MM.1S (cell line): ENCODE measurements at regions not wholly inside any gene's neighbourhood (a gene's known extent, or its start where the extent isn't known, plus 50 kb on each side); places are given as distances from the start of the nearest gene placed in this dataset.

Source experiments
- DNase-seq: peaks from one replicate; pipeline ENCODE4 v3.0.0-alpha.2; 2015
- H2AFZ ChIP-seq: fragments of 300-600 bp; sonication (generic); 2 replicates; pipeline ENCODE4 v1.6.0; 2016; ENCODE audit warnings: antibody characterized with exemption, low read length
- H3F3A ChIP-seq: fragments of 300-600 bp; sonication (generic); 2 replicates; pipeline ENCODE4 v1.6.1; 2016; ENCODE audit warnings: mild to moderate bottlenecking, antibody characterized with exemption, low read length, moderate library complexity, mixed read lengths; ENCODE audit not compliant: insufficient read depth
- H3K27ac ChIP-seq: fragments of 300-600 bp; sonication (generic); 2 replicates; pipeline ENCODE4 v1.5.1; 2016; ENCODE audit warnings: mild to moderate bottlenecking, low read length
- H3K27me3 ChIP-seq: fragments of 300-600 bp; sonication (generic); replicated peaks from 2 replicates; pipeline ENCODE4 v1.6.0; 2016; ENCODE audit warnings: low read length; ENCODE audit not compliant: insufficient read depth
- H3K36me3 ChIP-seq: fragments of 300-600 bp; sonication (generic); replicated peaks from 2 replicates; pipeline ENCODE4 v1.6.1; 2016; ENCODE audit warnings: mild to moderate bottlenecking, low read length, mixed read lengths; ENCODE audit not compliant: insufficient read depth
- H3K4me1 ChIP-seq: fragments of 300-600 bp; sonication (generic); 2 replicates; pipeline ENCODE4 v1.6.1; 2016; ENCODE audit warnings: low read length, mixed read lengths
- H3K4me2 ChIP-seq: fragments of 300-600 bp; sonication (generic); 2 replicates; pipeline ENCODE4 v1.6.0; 2016; ENCODE audit warnings: low read depth, low read length
- H3K4me3 ChIP-seq: fragments of 300-600 bp; sonication (generic); 2 replicates; pipeline ENCODE4 v1.5.1; 2016; ENCODE audit warnings: low read length, mixed read lengths
- H3K79me2 ChIP-seq: fragments of 300-600 bp; sonication (generic); 2 replicates; pipeline ENCODE4 v1.6.1; 2016; ENCODE audit warnings: mixed run types, low read length, mixed read lengths
- H3K9ac ChIP-seq: fragments of 300-600 bp; sonication (generic); 2 replicates; pipeline ENCODE4 v1.6.1; 2016; ENCODE audit warnings: low read length, mixed read lengths
- H3K9me2 ChIP-seq: fragments of 300-600 bp; sonication (generic); replicated peaks from 2 replicates; pipeline ENCODE4 v1.6.1; 2016; ENCODE audit warnings: mild to moderate bottlenecking, low read length, mixed read lengths; ENCODE audit not compliant: insufficient read depth
- H3K9me3 ChIP-seq: fragments of 300-600 bp; sonication (generic); replicated peaks from 2 replicates; pipeline ENCODE4 v1.6.1; 2016; ENCODE audit warnings: mild to moderate bottlenecking, low read length, mixed read lengths; ENCODE audit not compliant: insufficient read depth
- H4K20me1 ChIP-seq: fragments of 300-600 bp; sonication (generic); 2 replicates; pipeline ENCODE4 v1.6.1; 2016; ENCODE audit warnings: mild to moderate bottlenecking, low read length, moderate library complexity, mixed read lengths; ENCODE audit not compliant: insufficient read depth
- CTCF ChIP-seq: fragments of 300-600 bp; sonication (generic); IDR thresholded peaks from 2 replicates; pipeline ENCODE4 v1.5.1; 2016; ENCODE audit warnings: antibody characterized with exemption, low read length, mixed read lengths
- EZH2 ChIP-seq: fragments of 300-600 bp; sonication (generic); optimal IDR thresholded peaks from 2 replicates; pipeline ENCODE3; 2017; ENCODE audit warnings: low read depth, mild to moderate bottlenecking, antibody characterized with exemption, low read length, mixed read lengths
- EZH2phosphoT487 ChIP-seq: fragments of 300-600 bp; sonication (generic); IDR thresholded peaks from 2 replicates; pipeline ENCODE4 v1.6.1; 2018; ENCODE audit warnings: antibody characterized with exemption, low read length

GRCh38 chr3:110542552-110543150 is 529.0 kb upstream of the NECTIN3 start:
- Histone ChIP-seq H3K4me2 (no peak overlapping the region), H3F3A (no peaks in the 10 kb centered on the region), H4K20me1 (no peaks in the 10 kb centered on the region), H3K9me3 (no peaks in the 10 kb centered on the region), H3K79me2 (no peaks in the 10 kb centered on the region), H3K9me2 (no peaks in the 10 kb centered on the region), H3K36me3 (no peaks in the 10 kb centered on the region), H3K27me3 (no peaks in the 10 kb centered on the region), H3K9ac (no peak overlapping the region), H3K27ac (no peak overlapping the region), H2AFZ (no peak overlapping the region), H3K4me3 (no peak overlapping the region), H3K4me1 (no peaks in the 10 kb centered on the region)
- TF ChIP-seq CTCF (no peak), EZH2phosphoT487 (no peak), EZH2 (no peak)
- no peak for DNase-seq

GRCh38 chr3:110544730-110545129 is 526.9 kb upstream of the NECTIN3 start:
- no peaks in the 10 kb centered on the region for H4K20me1 ChIP-seq
- no peak for TF ChIP-seq EZH2phosphoT487
- TF ChIP-seq EZH2: no peak
- no peak for TF ChIP-seq CTCF
- no peaks in the 10 kb centered on the region for H3K9me3 ChIP-seq
- H3K4me3 ChIP-seq: no peak overlapping the region
- no peaks in the 10 kb centered on the region for H3K4me1 ChIP-seq
- H3K4me2 ChIP-seq: no peak overlapping the region
- no peak overlapping the region for H2AFZ ChIP-seq
- no peak overlapping the region for H3K27ac ChIP-seq
- no peak overlapping the region for H3K9ac ChIP-seq
- H3F3A ChIP-seq: no peaks in the 10 kb centered on the region
- no peaks in the 10 kb centered on the region for H3K79me2 ChIP-seq
- no peaks in the 10 kb centered on the region for H3K9me2 ChIP-seq
- H3K36me3 ChIP-seq: no peaks in the 10 kb centered on the region
- DNase-seq: no peak
- H3K27me3 ChIP-seq: no peaks in the 10 kb centered on the region

- Histone ChIP-seq H3K4me1 (no peaks in the 10 kb centered on the region), H2AFZ (no peak overlapping the region), H4K20me1 (no peaks in the 10 kb centered on the region), H3K9ac (no peak overlapping the region), H3K79me2 (no peaks in the 10 kb centered on the region), H3K4me2 (no peak overlapping the region), H3K9me2 (no peaks in the 10 kb centered on the region), H3K27ac (no peak overlapping the region), H3K9me3 (no peaks in the 10 kb centered on the region), H3F3A (no peaks in the 10 kb centered on the region), H3K27me3 (no peaks in the 10 kb centered on the region), H3K4me3 (no peak overlapping the region), H3K36me3 (no peaks in the 10 kb centered on the region)
- TF ChIP-seq EZH2phosphoT487: no peak
- no peak for TF ChIP-seq CTCF
- no peak for TF ChIP-seq EZH2
- DNase-seq: no peak
Observed at GRCh38 chr3:110550511-110550910, 521.1 kb upstream of the NECTIN3 start.

- no peak overlapping the region for H3K27ac ChIP-seq
- H3K36me3 ChIP-seq: no peaks in the 10 kb centered on the region
- no peaks in the 10 kb centered on the region for H3K9me3 ChIP-seq
- DNase-seq: no peak
- H3K79me2 ChIP-seq: no peaks in the 10 kb centered on the region
- TF ChIP-seq CTCF (no peak), EZH2 (no peak), EZH2phosphoT487 (no peak)
- H3K27me3 ChIP-seq: no peaks in the 10 kb centered on the region
- H4K20me1 ChIP-seq: no peaks in the 10 kb centered on the region
- no peak overlapping the region for H3K4me2 ChIP-seq
- H2AFZ ChIP-seq: no peak overlapping the region
- no peaks in the 10 kb centered on the region for H3F3A ChIP-seq
- H3K4me3 ChIP-seq: no peak overlapping the region
- H3K9me2 ChIP-seq: no peaks in the 10 kb centered on the region
- H3K4me1 ChIP-seq: peaks cover 8% of the 10 kb centered on the region; the same call in 1 of the 2 replicates
- no peak overlapping the region for H3K9ac ChIP-seq
Observed at GRCh38 chr3:110562621-110563020, 509.0 kb upstream of the NECTIN3 start.
